OCI-M1 (cell line): ENCODE measurements at regions not wholly inside any gene's neighbourhood (a gene's known extent, or its start where the extent isn't known, plus 50 kb on each side); places are given as distances from the start of the nearest gene placed in this dataset.
A peak's percentile ranks its signal among the peaks of the same experiment; 100 is the strongest.

ENCODE experiments used
- DNase-seq: peaks from one replicate; lab custom pipeline; 2025; lab: John Stamatoyannopoulos, UW

- DNase-seq, result peak; percentile 8
Measured at GRCh38 chr12:11446372-11446771, 51.0 kb upstream of the PRB2 start.

DNA sequence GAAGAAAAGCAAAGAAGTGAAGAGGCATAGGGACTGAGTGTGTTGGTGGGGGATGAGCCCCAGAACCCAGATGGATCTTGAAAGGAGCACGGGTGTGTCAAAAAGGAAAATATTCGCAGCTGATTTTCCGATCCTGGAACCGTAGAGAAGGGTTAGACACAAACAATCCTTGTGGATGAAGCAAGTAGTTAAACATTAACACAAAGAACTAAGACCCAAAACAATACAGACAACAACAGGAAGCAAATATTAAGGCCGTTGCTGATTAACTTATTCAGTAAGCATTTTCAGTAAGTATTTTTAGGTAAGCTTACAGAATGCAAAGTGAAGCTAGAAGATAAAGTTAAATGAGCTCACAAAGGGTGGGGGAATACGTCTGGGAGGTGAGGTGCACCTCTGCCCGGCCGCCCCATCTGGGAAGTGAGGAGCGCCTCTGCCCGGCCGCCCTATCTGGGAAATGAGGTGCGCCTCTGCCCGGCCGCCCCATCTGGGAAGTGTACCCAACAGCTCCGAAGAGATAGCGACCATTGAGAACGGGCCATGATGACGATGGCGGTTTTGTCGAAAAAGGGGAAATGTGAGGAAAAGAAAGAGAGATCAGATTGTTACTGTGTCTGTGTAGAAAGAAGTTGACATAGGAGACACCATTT is 62.8 kb upstream of the PRB2 start:
- no peak for DNase-seq

DNA sequence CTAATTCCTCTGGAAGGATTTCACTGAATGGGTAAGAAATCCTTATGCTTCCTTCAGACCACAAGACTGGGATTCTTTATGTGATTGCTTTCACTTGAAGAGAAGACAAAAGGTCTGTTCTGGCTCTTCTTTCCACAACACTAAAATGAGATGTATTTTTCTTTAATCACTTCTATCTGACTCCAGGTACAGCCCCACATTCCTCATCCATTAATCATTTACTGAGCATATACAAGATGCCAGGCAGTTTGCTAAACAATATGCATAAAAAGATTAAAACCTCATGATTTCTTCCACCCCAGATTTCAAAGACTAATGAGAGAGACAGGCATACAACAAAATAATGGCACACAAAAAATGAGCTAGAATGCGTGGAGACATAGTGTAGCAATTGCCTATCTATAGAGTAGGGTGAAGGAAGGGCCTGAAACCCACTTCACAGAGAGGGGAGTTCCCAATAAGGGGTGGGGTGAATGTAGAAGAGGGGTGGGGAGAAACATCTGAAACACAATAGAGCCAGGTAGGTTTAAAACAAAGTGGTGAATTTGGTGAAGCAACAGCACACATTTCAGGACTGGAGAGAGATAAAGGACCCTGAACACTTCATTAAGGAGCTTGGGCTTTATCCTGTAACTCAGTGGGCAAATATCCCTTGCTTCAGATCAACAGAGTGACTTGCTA is 65.1 kb upstream of the PRB2 start:
- no peak for DNase-seq

DNA sequence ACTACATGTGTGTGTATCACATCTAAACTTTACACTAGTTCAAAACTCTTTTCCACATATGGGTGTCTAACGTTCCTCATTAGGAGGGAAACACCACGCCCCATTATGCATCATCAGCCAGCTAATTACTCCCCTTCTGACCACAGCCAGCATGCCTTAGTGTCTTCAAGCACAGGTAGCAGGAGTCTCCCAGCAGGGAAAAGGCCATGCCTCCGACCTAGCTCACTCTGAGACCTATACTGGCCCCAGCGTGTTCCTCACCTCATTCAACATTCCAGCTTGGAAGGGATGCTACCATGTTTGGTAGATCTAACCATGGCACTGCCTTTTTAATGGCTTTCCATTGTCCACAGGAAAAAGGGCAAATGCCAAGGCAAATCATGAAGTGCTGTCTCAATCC is 66.1 kb upstream of the PRB2 start:
- no peak for DNase-seq

DNA sequence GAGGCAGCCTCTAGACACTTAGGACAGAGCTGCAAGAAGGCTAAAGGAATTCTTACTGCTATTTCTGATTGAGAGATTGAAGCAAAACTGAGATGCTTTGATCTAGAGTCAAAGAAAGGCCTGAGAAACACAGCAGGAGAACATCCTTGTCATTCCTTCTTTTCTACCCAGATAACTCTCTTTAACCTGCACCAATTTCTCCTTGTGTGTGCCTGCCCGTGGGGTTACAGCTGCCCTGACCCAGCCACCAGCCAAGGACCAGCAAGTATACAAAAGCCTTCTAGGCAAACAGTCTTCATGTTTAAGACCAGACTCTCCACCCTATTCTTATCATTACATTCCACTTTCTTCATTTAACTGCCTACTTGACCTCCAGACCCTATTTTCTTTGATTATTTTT is 81.7 kb upstream of the PRB2 start:
- no peak for DNase-seq

DNA sequence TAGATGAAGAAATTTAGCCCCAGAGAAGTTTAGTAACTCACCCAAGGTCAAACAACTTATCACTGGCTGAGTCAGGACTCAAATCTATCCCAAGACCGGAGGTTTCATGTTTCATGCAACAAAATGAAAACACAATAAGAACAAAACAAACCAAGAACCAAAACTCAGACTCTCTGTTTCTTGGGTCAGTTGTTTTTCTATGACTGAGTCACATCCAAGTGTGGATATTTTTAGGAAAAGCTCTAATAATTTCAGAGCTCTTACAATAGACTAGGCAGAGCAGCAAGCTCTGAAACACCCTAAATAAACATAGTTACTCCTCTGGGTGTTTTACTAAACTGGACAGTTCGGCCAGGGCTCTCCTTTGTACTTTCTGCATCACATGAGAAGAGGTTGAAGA is 87.6 kb upstream of the PRB2 start:
- no peak for DNase-seq

GRCh38 chr12:11486623-11487444 is 91.5 kb upstream of the PRB2 start:
- DNase-seq, result peak; percentile 93

DNA sequence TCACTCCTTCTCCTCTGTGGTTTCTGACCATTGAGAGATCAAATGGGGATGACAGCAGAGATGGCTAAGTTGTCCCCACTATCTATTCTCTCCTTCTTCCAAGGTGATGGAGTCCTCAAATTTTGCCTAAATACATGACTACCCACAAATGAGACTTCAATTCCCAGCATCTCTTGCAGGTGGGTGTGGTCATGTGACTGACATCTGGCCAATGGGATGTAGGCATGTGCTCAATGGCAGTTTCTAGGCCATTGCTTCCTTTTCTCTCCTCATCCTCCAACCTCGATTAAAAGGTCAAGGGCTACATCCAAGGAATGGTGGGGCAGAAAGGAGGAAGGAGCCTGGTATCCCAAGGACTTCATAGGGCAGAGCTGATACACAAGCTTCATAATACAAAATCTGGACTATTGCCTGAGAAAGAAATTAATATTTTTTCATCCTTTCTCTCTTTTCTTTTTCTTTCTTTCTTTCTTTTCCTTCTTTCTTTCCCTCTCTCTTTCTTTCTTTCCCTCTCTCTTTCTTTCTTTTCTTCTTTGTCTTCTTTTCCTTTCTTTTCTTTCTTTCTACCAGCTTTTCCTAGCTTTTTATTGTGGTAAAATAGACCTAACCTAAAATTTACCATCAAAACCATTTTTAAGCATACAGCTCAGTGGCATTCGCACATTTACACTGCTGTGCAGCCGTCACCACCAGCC is 100.9 kb upstream of the PRB2 start:
- DNase-seq, result no peak

GRCh38 chr12:11497438-11497837 is 102.1 kb upstream of the PRB2 start:
- no peak for DNase-seq

GRCh38 chr12:11497995-11498394 is 102.6 kb upstream of the PRB2 start:
- peak; percentile 7 for DNase-seq

GRCh38 chr12:11498574-11498973 is 103.2 kb upstream of the PRB2 start:
- DNase-seq, result peak; percentile 22

DNA sequence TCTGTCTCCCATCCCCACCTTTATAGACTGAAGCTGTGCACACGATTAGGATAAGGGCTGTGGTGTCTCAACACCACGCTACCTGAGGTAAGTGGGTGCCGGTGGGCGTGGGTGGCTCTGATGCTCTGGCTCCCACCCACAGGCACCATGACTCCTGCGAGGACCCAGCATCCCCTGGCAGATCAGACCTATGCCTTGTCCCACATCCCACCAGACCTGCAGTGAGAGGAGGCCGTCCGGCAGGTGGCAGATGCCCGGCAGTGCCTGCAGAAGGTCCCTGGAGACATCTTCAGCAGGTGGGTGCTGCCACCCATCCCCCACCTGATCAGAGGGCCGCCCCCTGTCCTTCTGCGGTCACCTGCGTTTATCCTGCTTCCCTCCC is 104.4 kb upstream of the PRB2 start:
- no peak for DNase-seq

- peak; percentile 63 for DNase-seq
Measured at GRCh38 chr12:11500188-11500860, 105.0 kb upstream of the PRB2 start.

GRCh38 chr12:11500861-11501230 is 105.5 kb upstream of the PRB2 start:
- no peak for DNase-seq

DNA sequence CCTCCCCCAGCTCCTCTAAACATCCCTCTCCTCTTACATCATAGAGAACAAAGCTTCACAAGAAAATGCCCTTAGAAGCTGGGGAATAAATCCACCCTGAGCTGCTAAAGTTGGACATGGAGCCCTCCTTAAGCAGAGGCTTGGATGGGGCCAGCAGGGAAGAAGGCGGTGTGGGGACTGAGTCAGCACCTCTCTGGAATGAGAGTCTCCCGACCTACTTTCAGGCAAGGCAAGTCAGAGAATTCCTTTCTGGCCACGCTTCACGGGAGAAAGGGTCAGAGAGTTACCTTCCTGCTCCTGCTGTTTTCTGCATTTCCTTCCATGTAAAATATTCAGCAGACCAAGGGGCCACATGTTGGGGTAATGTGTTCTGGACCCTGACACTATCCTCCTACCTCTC is 113.3 kb upstream of the PRB2 start:
- no peak for DNase-seq

- no peak for DNase-seq
Measured at GRCh38 chr12:11509326-11509725, 114.0 kb upstream of the PRB2 start.

DNA sequence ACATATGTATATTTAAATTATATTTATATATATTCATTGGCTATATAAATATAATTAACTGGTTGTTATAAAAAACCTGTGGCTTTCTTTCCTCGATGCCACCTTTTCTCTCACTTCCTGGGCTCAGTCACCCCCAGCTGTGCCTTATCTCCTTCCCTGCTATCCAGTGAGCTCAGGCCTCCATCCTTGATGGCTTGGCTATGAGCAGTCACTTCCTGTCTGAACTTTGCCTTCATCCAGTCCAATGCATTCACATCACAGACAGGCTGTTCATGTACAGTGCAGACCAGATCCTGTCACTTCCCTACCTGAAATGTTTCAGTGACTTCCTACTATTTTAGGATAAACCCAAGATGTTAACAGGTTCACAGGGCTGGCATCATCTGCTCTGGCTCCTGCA is 115.3 kb upstream of the PRB2 start:
- no peak for DNase-seq

DNA sequence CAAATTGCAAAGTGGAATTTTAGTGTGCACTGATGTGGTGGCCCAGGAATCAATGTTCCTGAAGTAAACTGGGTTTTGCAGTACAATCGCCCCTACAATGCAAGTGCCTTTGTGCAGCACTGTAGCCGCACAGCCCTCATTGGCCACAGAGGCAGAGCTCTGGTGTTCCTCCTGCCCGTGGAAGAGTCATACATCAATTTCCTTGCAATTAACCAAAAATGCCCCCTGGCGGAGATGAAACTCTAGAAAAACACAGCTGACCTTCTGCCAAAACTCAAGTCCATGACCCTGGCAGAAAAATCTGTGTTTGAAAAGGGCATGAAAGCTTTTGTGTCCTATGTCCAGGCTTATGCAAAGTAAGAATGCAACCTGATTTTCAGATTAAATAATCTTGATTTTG is 117.9 kb upstream of the PRB2 start:
- peak; percentile 36 for DNase-seq

DNA sequence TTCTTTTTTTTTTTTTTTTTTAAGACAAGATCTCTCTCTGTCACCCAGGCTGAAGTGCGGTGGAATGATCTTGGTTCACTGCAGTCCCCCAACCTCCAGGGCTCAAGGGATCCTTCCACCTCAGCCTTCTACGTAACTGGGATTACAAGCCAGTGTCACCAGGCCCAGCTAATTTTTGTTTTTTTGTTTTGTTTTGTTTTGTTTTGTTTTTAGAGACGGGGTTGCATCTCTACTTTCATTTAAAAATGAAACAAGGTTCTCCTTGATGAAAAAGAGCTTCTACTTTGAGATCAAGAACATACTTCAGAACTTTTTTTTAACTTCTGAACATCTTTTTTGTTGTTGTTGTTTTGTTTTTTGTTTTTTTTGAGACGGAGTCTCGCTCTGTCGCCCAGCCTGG is 121.7 kb upstream of the PRB2 start:
- no peak for DNase-seq

DNA sequence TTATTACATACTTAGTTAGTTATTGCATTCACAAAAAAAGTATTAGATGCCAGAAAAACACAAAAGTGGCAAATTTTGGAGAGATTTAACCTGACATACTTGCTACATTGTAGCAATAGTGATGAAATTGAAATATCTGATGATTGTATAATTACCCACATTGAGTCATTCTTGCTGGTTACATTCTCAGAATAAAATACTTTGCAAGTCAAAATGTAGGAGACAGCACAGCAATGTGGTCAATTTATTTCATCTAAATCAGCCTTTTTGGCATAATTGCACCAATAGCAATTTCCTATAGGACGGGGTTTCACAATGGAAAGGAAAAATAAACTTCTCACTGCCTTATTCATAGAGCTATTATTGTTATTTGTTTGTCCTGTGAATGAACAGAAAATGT is 125.0 kb upstream of the ETV6 start:
- DNase-seq, result no peak

DNA sequence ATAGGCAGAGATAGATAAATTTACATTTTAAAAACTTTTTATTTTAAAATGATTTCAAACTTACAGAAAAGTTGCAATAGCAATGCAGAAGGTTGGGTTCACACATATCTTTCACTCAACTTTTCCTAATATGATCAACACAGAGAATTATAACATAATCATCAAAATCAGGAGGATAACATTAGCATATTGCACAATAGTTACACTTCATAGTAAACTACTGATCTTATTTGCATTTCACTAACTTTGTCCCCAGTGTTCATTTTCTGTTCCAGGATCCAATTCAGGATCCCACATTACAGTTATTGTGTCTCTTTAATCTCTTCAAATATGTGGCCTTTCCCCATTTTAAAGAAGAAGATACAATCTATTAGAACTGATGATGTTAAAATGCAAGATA is 115.4 kb upstream of the ETV6 start:
- DNase-seq, result no peak

- DNase-seq, result no peak
Measured at GRCh38 chr12:11535127-11535526, 114.3 kb upstream of the ETV6 start.
